Stimulated activated CD4-positive, alpha-beta T cell treated with anti-CD3 and anti-CD28 coated beads, Interleukin-2, amount 100 ng/mL, for 24 hours (primary cell): ENCODE measurements at regions not wholly inside any gene's neighbourhood (a gene's known extent, or its start where the extent isn't known, plus 50 kb on each side); places are given as distances from the start of the nearest gene placed in this dataset.
"Not testable (repeated sequence)": the region's sequence is repeated elsewhere in the genome, so short reads cannot be mapped to it uniquely, and the experiment has no call there.

ENCODE experiments used
- DNase-seq, 2 donors: peaks; one replicate each; pipeline ENCODE4 v3.0.0-alpha.2; 2020

DNA sequence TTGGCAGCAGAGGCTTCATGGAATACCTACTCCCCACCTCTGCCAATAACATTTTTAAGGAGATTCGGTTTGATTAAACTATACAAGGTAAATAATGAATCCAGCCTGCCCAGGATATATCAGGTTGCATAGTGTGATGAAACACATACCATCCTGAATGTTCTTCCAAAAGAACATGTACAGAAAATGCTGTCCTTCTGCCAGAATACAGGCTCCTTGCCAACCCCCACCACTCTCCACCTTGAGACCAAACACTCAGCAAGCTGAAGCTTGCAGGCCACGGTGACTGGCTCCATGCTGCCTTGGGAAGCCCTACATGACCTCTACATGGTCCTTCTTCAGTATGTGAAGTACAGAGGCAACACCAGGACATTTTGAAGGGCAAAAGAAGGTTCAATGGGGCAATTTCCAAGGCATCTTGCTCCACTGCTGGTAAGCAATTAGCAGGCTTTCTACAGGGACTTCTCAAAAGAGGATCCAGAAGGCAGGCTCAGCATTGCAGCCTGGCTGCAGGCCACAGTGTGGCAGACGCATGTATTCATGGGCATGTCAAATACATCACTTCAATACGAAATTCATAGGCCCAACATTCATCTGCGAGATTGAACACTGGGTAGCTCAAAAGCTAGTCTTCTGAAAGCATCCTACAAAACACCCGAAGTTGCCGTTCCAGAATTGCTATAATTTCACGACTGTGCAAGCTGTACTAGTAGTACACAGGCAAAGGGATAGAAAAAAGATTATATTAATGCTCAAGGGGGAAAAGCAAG lies 62.4 kb upstream of the SERP2 start:
- no peak for DNase-seq

DNA sequence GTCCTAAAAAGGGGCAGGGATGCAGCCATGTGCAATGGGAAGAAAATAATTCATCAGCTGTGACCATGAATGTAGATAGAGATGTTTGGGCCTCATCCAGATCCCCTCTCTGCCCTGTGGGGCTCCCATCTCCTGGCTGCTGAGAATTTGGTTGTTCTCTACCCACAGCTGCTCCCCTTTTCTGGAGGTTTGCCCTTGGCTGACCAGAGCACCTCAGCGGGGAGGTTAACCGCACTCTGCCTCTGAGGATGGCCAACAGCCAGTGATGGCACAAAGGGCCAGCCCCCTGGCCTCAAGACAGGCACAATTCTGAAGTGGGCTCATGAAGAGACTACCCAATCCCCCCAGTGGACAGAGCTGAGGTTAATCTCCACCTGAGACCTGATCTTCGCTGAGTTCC lies 61.5 kb upstream of the SERP2 start:
- DNase-seq: no peak

DNA sequence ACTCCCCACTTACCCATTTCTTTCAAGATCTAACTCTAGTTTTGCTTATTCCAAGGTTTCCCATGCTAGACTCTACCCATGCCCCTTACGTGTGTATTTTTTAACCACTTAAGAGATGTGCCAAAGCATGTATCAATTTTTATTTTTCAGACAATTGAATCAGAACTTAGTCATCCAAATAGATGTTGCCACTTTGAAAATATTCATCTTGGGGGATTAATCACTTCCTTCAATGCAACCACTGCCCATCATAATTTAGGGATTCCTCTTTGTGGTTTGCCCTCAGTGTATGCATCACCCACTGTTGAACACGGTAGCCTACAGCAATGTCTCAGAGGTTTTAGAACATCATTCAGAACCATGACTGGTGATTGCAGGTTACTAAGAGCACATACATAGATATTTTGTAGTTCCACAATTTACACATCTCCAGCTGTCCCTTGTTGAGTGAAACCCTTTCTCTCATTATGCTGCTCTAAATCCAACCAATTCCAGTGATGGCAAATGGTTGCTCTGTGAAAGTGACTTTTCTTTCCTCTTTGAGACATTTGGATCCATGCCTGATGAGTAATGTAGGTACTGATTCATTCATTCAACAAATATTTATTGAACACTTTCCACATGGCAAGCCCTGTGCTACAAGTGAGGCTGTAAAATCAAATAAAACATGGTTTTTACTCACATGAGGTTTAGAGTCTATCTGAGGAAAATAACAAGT lies 60.6 kb upstream of the SERP2 start:
- no peak for DNase-seq

DNA sequence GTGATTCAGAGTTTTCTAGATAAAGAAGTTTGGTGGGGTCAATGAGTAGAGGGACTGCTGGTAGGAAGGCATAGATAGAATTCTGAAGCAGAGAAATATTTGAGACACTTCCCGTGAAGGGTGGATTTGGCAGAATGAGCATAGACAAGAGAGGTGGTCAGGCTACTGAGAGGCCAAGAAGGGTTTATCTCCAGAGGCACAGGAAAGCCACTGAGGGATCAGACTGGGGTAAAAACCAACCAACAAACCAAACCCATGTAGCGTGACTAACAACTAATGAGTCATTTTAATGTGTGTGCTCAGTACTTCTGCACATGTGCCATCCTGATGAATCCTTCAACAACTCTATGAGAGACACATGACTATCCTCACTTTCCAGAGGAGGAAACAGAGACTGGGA lies 60.0 kb upstream of the SERP2 start:
- DNase-seq: no peak

- DNase-seq: not testable (repeated sequence)
These were observed 59.5 kb upstream of the SERP2 start for GRCh38 chr13:44314160-44314559.

- DNase-seq: no peak
These were observed 55.9 kb upstream of the SERP2 start for GRCh38 chr13:44317752-44318151.

- DNase-seq: no peak
These were observed 55.5 kb upstream of the SERP2 start for GRCh38 chr13:44318161-44318560.

DNA sequence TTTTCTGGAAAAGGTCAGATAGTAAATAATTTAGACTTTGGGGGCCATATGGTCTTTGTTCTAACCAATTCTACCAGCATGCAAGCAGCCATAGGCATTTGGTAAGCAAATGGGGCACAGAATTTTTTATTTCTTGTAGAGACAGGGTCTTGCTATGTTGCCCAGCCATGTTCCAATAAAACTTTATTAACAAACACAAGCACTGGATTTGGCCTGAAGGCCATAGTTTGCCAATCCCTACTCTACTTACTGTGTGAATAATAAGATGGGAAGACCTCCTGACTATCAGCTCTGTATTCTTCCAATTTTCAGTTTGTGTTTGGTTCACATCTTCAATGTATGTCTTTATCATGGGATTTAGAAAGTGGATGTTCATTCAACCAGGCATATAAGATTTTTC lies 53.0 kb upstream of the SERP2 start:
- no peak for DNase-seq

- DNase-seq: no peak
These were observed 51.7 kb upstream of the SERP2 start for GRCh38 chr13:44321961-44322360.

DNA sequence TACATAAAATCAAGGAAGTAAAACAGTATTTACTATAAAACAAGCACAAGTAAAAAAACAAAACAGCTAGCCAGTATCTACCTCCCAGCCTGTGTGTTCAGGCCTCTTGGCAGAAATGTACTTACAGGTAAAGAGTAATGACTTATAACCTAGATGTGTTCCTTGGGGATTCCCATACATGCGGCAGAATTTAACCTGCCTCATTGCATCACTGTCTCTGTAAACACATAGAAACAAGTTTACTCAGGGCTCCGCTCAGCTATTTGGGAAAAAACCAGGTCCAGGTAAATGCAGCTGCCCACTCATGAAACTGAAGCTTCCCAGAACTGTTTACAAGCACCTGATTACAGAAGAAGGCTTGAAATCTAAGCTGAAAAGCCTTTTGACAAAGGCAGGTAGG lies 50.7 kb upstream of the SERP2 start:
- DNase-seq: no peak

- no peak for DNase-seq
These were observed 49.9 kb upstream of the SERP2 start for GRCh38 chr13:44323754-44324153.
